ENCODE measurements at regions not wholly inside any gene's neighbourhood (a gene's known extent, or its start where the extent isn't known, plus 50 kb on each side); places are given as distances from the start of the nearest gene placed in this dataset.

- no peak for TF ChIP-seq CTCF (IDR thresholded peaks at IDR 0.05)
- no peak overlapping the region for H3K4me3 ChIP-seq
- intact Hi-C loops (cut with DNase I, micrococcal nuclease) = no loop called here
- no peak for ATAC-seq
- H3K36me3 ChIP-seq (ENCODE audit: low read depth) = no peaks in the 10 kb centered on the region
- peaks cover 4% of the 10 kb centered on the region for H3K4me1 ChIP-seq (ENCODE audit: low read depth)
- H3K9me3 ChIP-seq = no peaks in the 10 kb centered on the region
- no peak for DNase-seq
Observed at GRCh38 chr1:223017291-223017690, 125.8 kb downstream of the TLR5 start.

- no peaks in the 10 kb centered on the region for H3K36me3 ChIP-seq (ENCODE audit: low read depth)
- peaks cover 4% of the 10 kb centered on the region for H3K4me1 ChIP-seq (ENCODE audit: low read depth)
- intact Hi-C loops (cut with DNase I, micrococcal nuclease) = no loop called here
- ATAC-seq = no peak
- H3K4me3 ChIP-seq = no peak overlapping the region
- no peaks in the 10 kb centered on the region for H3K9me3 ChIP-seq
- DNase-seq = no peak
- no peak for TF ChIP-seq CTCF (IDR thresholded peaks at IDR 0.05)
Observed at GRCh38 chr1:223018534-223018933, 124.5 kb downstream of the TLR5 start.

GRCh38 chr1:223019256-223019655 is 123.8 kb downstream of the TLR5 start:
- no peak for ATAC-seq
- H3K9me3 ChIP-seq = no peaks in the 10 kb centered on the region
- no peaks in the 10 kb centered on the region for H3K36me3 ChIP-seq (ENCODE audit: low read depth)
- DNase-seq = no peak
- intact Hi-C loops (cut with DNase I, micrococcal nuclease) = no loop called here
- no peak overlapping the region for H3K4me3 ChIP-seq
- no peak for TF ChIP-seq CTCF (IDR thresholded peaks at IDR 0.05)
- peaks cover 4% of the 10 kb centered on the region for H3K4me1 ChIP-seq (ENCODE audit: low read depth)

- intact Hi-C loops (cut with DNase I, micrococcal nuclease) = no loop called here
- Histone ChIP-seq H3K36me3 (ENCODE audit: low read depth) (no peaks in the 10 kb centered on the region), H3K4me3 (no peak overlapping the region), H3K4me1 (ENCODE audit: low read depth) (peaks cover 4% of the 10 kb centered on the region), H3K9me3 (no peaks in the 10 kb centered on the region)
- no peak for TF ChIP-seq CTCF (IDR thresholded peaks at IDR 0.05)
- no peak for DNase-seq
- no peak for ATAC-seq
Observed at GRCh38 chr1:223020770-223021169, 122.3 kb downstream of the TLR5 start.

- ATAC-seq (peak; percentile 40), DNase-seq (no peak)
- intact Hi-C loops (cut with DNase I, micrococcal nuclease) = no loop called here
- no peak for TF ChIP-seq CTCF (IDR thresholded peaks at IDR 0.05)
- no peaks in the 10 kb centered on the region for H3K36me3 ChIP-seq (ENCODE audit: low read depth)
- no peaks in the 10 kb centered on the region for H3K9me3 ChIP-seq
- no peak overlapping the region for H3K4me3 ChIP-seq
- no peaks in the 10 kb centered on the region for H3K4me1 ChIP-seq (ENCODE audit: low read depth)
Observed at GRCh38 chr1:223022641-223023473, 120.2 kb downstream of the TLR5 start.
